ENCODE measurements at regions not wholly inside any gene's neighbourhood (a gene's known extent, or its start where the extent isn't known, plus 50 kb on each side); places are given as distances from the start of the nearest gene placed in this dataset.

GRCh38 chr2:181806039-181806392 lies 85.5 kb upstream of the ITPRID2 start:
- TF ChIP-seq, protein P1, sequence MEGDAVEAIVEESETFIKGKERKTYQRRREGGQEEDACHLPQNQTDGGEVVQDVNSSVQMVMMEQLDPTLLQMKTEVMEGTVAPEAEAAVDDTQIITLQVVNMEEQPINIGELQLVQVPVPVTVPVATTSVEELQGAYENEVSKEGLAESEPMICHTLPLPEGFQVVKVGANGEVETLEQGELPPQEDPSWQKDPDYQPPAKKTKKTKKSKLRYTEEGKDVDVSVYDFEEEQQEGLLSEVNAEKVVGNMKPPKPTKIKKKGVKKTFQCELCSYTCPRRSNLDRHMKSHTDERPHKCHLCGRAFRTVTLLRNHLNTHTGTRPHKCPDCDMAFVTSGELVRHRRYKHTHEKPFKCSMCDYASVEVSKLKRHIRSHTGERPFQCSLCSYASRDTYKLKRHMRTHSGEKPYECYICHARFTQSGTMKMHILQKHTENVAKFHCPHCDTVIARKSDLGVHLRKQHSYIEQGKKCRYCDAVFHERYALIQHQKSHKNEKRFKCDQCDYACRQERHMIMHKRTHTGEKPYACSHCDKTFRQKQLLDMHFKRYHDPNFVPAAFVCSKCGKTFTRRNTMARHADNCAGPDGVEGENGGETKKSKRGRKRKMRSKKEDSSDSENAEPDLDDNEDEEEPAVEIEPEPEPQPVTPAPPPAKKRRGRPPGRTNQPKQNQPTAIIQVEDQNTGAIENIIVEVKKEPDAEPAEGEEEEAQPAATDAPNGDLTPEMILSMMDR (IDR thresholded peaks at IDR 0.05) = no peak
- no peak for TF ChIP-seq POLR2AphosphoS5 (IDR thresholded peaks at IDR 0.05)
- no peak for TF ChIP-seq POLR2A (IDR thresholded peaks at IDR 0.05)
- no peak for TF ChIP-seq EP300 (IDR thresholded peaks at IDR 0.05)

Measured in stomach (tissue), 4 donors.